Fibroblast of pulmonary artery (primary cell): ENCODE measurements at regions not wholly inside any gene's neighbourhood (a gene's known extent, or its start where the extent isn't known, plus 50 kb on each side); places are given as distances from the start of the nearest gene placed in this dataset.

ENCODE experiments used
- DNase-seq: peaks from one replicate; pipeline ENCODE4 v3.0.0-alpha.2; 2010; ENCODE audit warnings: low read depth
- H3K4me3 ChIP-seq: replicated peaks from 2 replicates; pipeline ENCODE4 v1.5.1; 2011; ENCODE audit warnings: low read depth, mild to moderate bottlenecking, control low read depth, low read length, moderate library complexity
- TF ChIP-seq, protein P1 (sequence below): IDR thresholded peaks from 2 replicates; pipeline ENCODE4 v1.5.1; 2011; ENCODE audit warnings: mild to moderate bottlenecking, control low read depth, low read length, inconsistent platforms; ENCODE audit errors: missing control alignments

DNA sequence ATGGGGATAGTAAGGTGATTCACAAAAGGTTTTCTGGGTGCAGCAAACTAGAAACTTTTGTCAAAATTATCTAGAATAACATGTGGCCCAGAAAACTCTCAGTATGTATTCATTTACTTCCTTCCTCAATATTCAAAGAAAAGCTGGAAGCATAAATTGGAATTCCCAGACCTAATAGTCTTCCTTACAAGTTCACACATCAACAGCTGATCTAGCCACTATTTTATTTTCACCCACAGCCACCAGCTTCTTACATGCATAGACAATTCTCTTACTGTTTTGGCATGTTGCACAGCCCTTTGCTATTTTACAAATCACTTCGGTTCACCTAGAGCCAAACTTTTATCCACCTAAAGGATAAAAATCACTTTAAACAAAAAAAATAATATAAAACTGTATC lies 647.8 kb upstream of the CCDC54 start:
- H3K4me3 ChIP-seq = no peak overlapping the region
- TF ChIP-seq, protein P1, sequence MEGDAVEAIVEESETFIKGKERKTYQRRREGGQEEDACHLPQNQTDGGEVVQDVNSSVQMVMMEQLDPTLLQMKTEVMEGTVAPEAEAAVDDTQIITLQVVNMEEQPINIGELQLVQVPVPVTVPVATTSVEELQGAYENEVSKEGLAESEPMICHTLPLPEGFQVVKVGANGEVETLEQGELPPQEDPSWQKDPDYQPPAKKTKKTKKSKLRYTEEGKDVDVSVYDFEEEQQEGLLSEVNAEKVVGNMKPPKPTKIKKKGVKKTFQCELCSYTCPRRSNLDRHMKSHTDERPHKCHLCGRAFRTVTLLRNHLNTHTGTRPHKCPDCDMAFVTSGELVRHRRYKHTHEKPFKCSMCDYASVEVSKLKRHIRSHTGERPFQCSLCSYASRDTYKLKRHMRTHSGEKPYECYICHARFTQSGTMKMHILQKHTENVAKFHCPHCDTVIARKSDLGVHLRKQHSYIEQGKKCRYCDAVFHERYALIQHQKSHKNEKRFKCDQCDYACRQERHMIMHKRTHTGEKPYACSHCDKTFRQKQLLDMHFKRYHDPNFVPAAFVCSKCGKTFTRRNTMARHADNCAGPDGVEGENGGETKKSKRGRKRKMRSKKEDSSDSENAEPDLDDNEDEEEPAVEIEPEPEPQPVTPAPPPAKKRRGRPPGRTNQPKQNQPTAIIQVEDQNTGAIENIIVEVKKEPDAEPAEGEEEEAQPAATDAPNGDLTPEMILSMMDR = no peak
- no peak for DNase-seq

DNA sequence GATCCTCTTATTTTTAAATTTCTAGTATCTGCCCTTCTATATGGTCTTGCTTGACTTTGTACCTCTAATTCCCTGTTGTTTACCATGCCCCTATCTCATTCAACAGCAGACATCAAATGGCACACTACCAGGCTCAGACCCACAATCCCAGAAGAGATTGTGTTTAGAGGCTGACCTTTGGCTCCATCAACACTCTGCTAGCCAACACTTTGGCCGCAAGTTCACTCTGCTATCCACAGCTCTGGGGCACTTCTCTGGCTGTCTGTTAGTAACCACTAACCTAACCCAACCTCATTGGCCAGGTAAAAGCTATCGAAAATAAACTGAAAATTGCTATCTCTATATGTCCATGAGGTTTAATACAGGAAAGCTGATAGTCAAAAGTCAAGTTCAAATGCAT lies 646.0 kb upstream of the CCDC54 start:
- no peak for DNase-seq
- TF ChIP-seq, protein P1 = no peak
- H3K4me3 ChIP-seq = no peak overlapping the region

DNA sequence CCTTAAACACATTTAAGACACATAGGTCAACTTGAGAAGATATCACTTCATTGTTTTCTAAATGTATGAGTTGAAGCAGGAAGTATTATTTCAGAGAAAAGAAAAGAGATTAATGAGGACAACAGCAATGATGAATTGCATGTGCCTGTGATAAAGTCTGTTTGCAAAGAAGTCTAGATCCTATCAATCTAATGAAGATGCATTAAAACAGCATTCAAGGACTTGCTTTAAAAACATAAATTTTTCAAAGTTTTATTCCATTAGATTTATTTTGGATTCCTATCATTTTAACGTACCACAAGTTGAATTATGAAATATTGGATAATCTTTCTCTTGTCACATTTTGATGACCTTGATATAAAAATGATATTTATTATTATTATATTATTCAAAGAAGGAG lies 642.5 kb upstream of the CCDC54 start:
- DNase-seq = no peak
- H3K4me3 ChIP-seq = no peak overlapping the region
- TF ChIP-seq, protein P1 = no peak

DNA sequence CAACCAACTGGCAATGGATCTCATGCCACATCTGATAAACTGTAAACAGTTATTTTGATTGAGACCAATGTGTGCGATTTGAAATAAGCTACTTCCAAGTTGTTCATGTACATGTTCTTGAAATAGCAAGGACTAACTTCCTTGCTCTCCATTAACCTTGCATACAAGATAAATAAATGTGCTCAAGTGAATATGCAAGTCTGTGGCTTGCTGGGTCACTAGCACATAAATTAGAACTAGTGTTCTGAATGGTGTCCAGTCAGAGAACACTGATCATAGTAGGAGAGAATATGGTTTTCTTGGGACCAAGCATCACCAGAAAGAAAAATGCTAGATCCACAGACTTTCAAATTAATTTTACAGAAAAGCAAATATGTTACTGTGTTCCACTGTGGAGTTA lies 640.0 kb upstream of the CCDC54 start:
- TF ChIP-seq, protein P1 = no peak
- DNase-seq = no peak
- no peak overlapping the region for H3K4me3 ChIP-seq

DNA sequence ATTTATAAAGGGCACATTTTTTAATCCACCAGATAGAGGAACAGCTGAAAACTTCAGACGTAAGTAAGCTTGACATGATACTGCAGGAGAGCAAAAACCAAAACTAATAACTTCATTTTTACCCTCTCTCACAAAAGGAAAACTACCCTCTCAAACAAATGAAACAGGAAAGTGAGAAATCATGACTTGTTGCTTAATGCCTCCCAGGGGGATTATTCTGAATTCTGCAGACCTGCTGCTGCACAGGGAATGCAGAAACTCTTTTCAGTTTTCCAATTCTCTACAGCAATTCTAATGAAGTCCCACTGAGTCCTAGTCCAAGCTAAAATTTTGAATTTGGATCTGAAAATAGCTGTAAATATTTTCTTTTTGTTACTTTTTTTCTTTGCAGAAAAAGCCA lies 637.1 kb upstream of the CCDC54 start:
- H3K4me3 ChIP-seq = no peak overlapping the region
- DNase-seq = peak; percentile 64
- TF ChIP-seq, protein P1 = no peak

DNA sequence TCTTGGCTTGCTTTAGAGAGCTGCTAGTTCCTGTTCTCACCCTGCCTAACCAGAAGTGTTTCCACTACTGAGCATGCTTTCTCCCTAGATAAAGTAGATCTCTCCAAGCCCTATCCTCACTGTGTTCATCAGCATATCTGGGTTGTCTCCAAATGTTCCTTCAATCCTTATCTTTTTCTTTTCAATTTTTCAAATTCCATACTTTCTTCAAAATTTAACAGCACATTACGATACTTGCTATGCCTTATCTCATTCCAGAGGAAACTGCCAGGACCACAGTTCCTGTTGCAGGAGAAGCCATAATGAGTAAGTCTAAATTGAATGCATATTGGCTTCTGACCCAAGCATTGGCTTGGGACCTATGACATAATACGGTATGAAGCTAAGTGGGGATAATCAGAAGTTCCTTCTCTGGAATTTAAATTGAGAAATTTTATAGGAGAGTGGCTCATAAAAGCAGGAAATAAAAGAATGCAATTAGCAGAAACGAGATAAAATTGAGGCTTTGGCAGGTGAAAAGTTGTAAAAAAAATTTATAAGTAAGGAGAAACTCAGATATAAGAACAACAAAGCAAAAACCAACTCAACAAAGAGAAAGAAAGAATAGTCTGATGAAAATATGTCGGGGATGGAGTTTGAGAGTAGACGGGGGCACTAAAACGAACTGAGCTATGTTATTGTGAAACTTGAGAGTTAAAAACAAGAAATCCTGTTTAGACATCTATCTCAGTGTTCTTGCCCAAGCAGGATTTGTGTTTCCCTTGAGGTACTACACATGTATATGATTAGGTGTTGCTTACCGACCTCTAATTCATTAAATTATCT lies 631.7 kb upstream of the CCDC54 start:
- no peak overlapping the region for H3K4me3 ChIP-seq
- TF ChIP-seq, protein P1 = no peak
- DNase-seq = peak; percentile 95

DNA sequence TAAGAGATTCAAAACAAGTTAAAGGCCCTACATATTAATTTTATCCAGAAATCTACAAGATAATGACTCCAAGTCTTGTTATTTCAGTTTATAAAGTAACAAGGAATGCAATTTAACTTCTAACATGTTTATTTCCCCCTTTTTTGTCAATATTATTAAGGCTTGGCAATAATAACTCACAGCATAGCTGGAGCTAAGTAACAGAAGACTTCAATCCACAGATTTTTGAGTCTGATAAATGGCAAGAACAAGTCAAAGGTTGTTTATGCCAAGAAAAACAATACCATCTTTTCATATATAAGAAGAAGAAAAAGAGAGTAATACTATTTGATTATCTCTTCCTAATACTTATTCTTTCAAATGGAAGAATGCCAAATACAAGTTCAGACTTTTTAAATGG lies 631.0 kb upstream of the CCDC54 start:
- no peak for DNase-seq
- no peak overlapping the region for H3K4me3 ChIP-seq
- TF ChIP-seq, protein P1 = no peak
